NCI-H748 treated with DMSO at 0.1 percent for 48 hours (cell line): ENCODE measurements at regions not wholly inside any gene's neighbourhood (a gene's known extent, or its start where the extent isn't known, plus 50 kb on each side); places are given as distances from the start of the nearest gene placed in this dataset.

Experiments used
- DNase-seq: peaks from one replicate; lab custom pipeline; 2025; lab: John Stamatoyannopoulos, UW

DNA sequence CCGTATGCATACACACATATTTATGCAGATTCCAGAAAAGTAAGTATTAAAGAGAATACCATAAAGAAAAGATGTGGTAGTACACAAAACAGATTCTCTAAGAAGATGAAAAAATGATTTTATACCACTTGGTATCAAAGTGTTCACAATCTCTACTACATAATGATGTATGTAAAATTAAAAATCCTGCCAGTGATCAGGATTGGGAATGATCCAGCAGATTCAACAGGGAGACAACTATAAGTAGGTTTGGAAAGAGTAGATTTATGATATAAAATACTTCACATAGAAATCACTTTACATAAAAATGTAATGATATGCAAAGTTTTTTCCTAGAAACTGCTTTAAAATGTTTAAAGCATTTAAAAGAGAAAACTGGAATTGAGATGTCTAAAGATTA lies 447.0 kb downstream of the CNTNAP4 start:
- DNase-seq, result no peak

DNA sequence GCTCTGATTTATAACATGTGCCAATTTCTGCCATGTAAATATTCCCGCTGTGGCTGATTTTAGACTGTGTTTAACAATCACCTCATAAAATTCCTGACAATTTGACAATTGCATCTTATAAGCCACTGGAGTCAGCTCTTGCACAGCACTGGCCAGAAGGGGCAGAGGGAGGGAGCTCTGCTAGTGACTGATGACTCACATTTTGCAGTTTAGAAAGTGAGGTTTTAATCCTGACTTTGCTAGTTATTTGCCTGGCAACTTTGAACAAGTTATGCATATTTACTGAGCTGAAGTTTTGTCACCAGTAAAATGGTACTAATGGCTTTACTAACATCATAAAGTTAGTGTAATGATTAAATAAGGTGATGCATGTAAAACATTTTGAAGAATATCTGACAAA lies 452.3 kb downstream of the CNTNAP4 start:
- DNase-seq, result no peak

DNA sequence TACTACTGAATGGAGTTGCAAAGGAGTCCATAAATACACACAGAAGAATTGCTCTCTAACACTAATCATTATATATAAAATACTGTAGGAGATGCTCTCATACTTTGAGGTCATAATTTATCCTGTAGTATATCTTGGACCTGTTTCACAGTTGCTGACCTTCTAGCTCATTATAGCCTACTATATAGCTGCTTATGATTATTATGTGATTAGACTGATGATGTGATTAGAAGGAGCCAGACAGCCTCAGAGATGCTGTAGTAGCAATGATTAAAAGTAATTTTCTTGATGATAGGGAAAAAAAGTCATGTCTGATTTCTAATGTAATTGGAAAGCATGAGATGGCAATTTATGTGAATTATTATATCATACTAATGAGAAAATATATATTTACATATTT lies 455.7 kb downstream of the CNTNAP4 start:
- no peak for DNase-seq

DNA sequence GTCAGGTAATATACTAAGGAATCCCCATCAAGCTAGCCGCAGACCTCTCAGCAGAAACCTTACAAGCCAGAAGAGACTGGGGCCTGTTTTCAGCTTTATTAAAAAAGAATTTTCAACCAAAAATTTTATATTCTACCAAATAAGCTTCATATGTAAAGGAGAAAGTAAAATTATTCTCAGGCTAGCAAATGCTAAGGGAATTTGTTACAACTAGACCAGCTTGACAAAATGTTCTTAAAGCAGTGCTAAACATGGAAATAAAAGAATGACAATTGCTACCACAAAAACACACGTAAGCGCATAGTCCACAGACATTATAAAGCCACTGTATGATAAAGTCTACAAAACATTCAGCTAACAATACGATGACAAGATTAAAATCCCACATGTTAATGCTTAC lies 449.4 kb upstream of the MON1B start:
- DNase-seq, result no peak

DNA sequence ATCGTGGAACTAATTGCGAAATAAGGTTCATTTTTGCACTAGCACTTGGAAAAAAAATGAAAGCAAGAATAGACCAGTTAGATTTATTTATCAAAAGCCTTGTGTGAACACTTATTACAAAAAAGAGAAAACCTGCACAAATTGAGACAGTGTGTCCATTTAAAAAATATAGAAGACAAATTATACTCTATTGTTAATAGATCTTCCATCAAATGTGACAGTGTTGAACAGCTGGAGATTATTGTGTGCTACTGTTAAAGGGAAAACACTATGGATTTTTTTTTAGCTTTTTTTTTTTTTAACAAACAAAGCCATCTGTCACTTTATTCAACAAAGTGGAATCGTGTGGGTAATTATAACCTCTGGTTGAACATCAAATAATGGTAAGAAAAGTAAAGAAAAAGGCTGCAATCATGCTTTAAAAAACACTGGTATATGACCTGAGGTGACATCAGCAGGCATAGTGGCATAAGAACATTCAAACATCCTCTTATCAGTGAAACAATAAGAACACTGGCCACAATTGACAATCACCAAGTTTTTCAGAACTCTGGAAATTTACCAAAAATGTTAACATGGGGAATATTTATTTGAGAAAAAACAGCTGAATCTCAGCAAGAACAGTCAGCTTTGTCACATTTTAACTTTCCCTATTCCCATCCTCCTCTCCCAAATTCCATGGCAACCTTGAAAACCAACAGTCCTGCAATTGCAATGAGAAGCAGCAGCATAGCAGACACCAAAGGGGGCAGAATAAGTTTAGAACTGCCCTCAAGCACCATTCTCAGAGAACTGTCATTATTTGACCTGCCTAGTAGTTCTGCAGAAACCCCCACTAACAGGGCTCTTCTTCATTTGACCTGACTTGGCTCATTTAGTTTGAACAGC lies 442.3 kb upstream of the MON1B start:
- DNase-seq, result peak; percentile 72

- DNase-seq, result peak; percentile 15
Measured at GRCh38 chr16:76749780-76750375, 441.1 kb upstream of the MON1B start.

- no peak for DNase-seq
Measured at GRCh38 chr16:76755496-76755895, 435.5 kb upstream of the MON1B start.

- DNase-seq, result no peak
Measured at GRCh38 chr16:76756423-76756822, 434.6 kb upstream of the MON1B start.

DNA sequence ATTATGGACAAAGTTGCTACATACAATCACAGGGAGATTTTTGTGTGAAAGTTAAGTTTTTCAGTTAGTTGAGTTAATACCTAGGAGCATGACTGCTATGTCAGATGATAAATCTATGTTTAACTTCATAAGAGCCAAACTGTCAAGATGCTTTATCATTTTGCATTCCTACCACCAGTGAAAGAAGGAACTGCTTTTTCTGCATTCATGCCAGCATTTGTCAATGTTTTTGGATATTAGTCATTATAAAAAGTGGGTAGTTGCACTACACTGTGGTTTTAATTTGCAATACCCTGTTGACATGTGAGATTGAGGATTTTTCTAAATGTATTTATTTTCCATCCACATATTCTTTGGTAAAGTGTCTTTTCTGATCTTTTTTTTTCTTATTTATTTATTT lies 434.0 kb upstream of the MON1B start:
- no peak for DNase-seq

- DNase-seq, result no peak
Measured at GRCh38 chr16:76766538-76766937, 424.5 kb upstream of the MON1B start.

- no peak for DNase-seq
Measured at GRCh38 chr16:76768316-76768715, 422.7 kb upstream of the MON1B start.

GRCh38 chr16:76768948-76769347 lies 422.0 kb upstream of the MON1B start:
- DNase-seq, result no peak

GRCh38 chr16:76771216-76771615 lies 419.8 kb upstream of the MON1B start:
- no peak for DNase-seq

- no peak for DNase-seq
Measured at GRCh38 chr16:76777721-76778465, 413.1 kb upstream of the MON1B start.

- no peak for DNase-seq
Measured at GRCh38 chr16:76780556-76780955, 410.4 kb upstream of the MON1B start.

- peak; percentile 46 for DNase-seq
Measured at GRCh38 chr16:76784530-76784929, 406.5 kb upstream of the MON1B start.

GRCh38 chr16:76787394-76787793 lies 403.6 kb upstream of the MON1B start:
- DNase-seq, result no peak

DNA sequence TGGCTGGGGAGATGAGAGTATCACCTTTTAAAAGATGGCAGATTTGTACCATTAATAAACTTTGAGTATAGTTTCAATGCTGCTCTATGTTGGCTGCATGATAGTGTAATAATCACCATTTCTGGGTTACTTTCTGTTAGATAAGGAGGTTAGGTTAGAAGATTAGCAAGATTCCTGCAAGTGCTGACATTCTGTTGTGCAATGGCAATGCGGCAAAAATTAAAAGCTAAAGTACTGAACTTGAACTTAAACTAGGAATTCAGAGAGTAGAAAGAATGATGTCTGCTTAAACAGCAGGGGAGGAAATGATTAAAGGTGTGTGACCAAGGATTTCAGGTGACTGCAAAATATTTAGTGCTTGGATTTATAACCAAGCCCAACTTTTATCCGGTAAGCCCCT lies 399.8 kb upstream of the MON1B start:
- no peak for DNase-seq

GRCh38 chr16:76796416-76796815 lies 394.6 kb upstream of the MON1B start:
- peak; percentile 34 for DNase-seq

- DNase-seq, result no peak
Measured at GRCh38 chr16:76796978-76797377, 394.0 kb upstream of the MON1B start.

- no peak for DNase-seq
Measured at GRCh38 chr16:76797457-76797856, 393.5 kb upstream of the MON1B start.

DNA sequence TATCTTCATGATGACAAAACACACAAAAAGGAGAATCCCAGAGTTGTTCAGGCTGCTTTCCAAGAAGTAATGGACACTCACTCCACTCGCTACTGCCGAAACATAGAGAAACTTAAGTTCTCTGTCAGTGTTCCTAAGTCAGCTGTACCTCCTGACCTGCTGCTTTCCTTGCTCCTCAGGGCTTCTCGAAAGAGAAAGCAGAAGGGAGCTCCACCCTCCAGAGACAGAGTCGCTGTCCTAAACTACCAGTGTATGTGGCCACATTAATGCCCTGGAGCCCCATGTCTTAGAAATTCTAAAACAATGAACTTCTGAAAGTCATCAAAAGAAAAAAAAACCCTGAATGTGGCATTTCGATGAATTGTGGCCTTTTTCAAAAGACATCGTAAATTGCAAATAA lies 390.8 kb upstream of the MON1B start:
- DNase-seq, result no peak

GRCh38 chr16:76801357-76801756 lies 389.6 kb upstream of the MON1B start:
- DNase-seq, result no peak
